ENCODE measurements at regions not wholly inside any gene's neighbourhood (a gene's known extent, or its start where the extent isn't known, plus 50 kb on each side); places are given as distances from the start of the nearest gene placed in this dataset.

DNA sequence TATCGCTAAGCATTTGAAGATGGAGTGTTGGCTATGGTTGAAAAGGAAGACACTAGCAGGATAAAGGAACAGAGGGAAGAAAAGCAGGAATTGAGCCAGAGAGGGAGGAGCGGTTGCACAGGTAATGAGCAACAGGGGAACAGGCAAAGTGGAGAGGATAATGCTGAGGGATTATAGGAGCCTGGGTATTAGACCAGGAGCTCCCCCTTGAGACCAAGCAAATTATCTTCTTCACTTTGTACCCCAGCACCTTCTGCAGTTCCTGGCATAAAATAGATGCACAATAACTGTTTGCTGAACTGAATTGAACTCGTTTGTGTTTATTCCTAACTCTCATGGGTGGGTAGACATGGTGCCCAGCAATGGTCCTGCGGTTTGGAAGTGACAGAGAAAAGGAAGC is 54.6 kb upstream of the OR5P2 start:
- TF ChIP-seq, protein P1, sequence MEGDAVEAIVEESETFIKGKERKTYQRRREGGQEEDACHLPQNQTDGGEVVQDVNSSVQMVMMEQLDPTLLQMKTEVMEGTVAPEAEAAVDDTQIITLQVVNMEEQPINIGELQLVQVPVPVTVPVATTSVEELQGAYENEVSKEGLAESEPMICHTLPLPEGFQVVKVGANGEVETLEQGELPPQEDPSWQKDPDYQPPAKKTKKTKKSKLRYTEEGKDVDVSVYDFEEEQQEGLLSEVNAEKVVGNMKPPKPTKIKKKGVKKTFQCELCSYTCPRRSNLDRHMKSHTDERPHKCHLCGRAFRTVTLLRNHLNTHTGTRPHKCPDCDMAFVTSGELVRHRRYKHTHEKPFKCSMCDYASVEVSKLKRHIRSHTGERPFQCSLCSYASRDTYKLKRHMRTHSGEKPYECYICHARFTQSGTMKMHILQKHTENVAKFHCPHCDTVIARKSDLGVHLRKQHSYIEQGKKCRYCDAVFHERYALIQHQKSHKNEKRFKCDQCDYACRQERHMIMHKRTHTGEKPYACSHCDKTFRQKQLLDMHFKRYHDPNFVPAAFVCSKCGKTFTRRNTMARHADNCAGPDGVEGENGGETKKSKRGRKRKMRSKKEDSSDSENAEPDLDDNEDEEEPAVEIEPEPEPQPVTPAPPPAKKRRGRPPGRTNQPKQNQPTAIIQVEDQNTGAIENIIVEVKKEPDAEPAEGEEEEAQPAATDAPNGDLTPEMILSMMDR (IDR thresholded peaks at IDR 0.05; ENCODE audit: low read depth, low read length), result no peak
- Histone ChIP-seq H3K9me3 (ENCODE audit: low read depth) (no peaks in the 10 kb centered on the region), H3K4me1 (ENCODE audit: low read depth) (peaks cover 3% of the 10 kb centered on the region), H3K36me3 (no peaks in the 10 kb centered on the region), H3K4me3 (no peak overlapping the region), H3K27ac (no peak overlapping the region), H3K27me3 (no peaks in the 10 kb centered on the region)
- DNase-seq (ENCODE audit: low read depth in 1 of 2, low spot score in 1 of 2), result no peak

DNA sequence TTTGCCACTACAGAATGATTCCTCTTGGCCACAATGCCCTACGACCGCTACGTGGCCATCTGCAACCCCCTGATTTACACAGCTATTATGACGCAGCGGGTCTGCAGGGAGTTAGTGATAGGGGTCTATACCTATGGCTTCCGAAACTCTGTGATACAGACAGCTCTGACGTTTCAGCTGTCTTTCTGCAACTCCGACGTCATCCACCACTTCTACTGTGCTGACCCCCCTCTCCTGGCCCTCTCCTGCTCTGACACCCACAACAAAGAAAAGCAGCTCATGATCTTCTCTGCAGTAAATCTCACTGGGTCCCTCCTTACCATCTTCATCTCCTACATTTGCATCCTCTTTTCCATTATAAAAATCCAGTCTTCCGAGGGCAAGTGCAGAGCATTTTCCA is 52.3 kb upstream of the OR5P2 start:
- no peak overlapping the region for H3K27ac ChIP-seq
- DNase-seq (ENCODE audit: low read depth in 1 of 2, low spot score in 1 of 2), result no peak
- peaks cover 3% of the 10 kb centered on the region for H3K4me1 ChIP-seq (ENCODE audit: low read depth)
- H3K4me3 ChIP-seq, result no peak overlapping the region
- H3K9me3 ChIP-seq (ENCODE audit: low read depth), result no peaks in the 10 kb centered on the region
- H3K27me3 ChIP-seq, result no peaks in the 10 kb centered on the region
- TF ChIP-seq, protein P1 (IDR thresholded peaks at IDR 0.05; ENCODE audit: low read depth, low read length), result no peak
- H3K36me3 ChIP-seq, result no peaks in the 10 kb centered on the region

Data from cardiac muscle cell (in vitro differentiated cells and primary cell).